HG03064 (cell line): ENCODE measurements at regions not wholly inside any gene's neighbourhood (a gene's known extent, or its start where the extent isn't known, plus 50 kb on each side); places are given as distances from the start of the nearest gene placed in this dataset.
"Not testable (repeated sequence)": the region's sequence is repeated elsewhere in the genome, so short reads cannot be mapped to it uniquely, and the experiment has no call there.

ENCODE experiments used
- ATAC-seq: cut with Tn5 transposase; IDR thresholded peaks from one replicate; pipeline ENCODE4 v1.9.1; 2021; ENCODE audit warnings: low read depth; ENCODE audit not compliant: unreplicated experiment

DNA sequence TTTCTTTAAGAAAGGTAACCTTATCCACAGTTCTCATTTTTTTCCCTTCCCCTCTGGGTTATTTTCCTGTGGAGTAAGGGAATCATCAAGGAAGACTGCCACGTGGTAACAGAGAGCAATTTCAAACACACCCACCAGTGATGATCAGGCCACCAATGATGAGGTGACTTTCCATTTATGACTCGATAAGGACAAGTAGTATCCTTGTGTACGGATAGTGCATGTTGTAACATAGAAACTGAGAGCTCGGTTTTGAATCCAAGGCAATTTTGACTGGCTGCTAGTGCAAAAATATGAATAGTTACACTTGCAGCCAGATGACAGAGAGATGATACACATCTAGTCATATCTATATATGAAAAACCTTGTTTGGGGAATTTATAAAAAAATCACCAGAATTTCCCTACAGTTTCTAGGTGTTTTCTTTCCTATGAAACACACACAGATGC lies 143.6 kb upstream of the TCF4 start:
- no peak for ATAC-seq

DNA sequence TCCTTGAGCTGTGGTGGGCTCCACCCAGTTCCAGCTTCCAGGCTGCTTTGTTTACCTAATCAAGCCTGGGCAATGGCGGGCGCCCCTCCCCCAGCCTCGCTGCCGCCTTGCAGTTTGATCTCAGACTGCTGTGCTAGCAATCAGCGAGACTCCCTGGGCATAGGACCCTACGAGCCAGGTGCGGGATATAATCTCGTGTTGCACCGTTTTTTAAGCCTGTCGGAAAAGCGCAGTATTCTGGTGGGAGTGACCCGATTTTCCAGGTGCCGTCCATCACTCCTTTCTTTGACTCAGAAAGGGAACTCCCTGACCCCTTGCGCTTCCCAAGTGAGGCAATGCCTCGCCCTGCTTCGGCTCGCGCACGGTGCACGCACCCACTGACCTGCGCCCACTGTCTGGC lies 133.0 kb upstream of the TCF4 start:
- not testable (repeated sequence) for ATAC-seq

DNA sequence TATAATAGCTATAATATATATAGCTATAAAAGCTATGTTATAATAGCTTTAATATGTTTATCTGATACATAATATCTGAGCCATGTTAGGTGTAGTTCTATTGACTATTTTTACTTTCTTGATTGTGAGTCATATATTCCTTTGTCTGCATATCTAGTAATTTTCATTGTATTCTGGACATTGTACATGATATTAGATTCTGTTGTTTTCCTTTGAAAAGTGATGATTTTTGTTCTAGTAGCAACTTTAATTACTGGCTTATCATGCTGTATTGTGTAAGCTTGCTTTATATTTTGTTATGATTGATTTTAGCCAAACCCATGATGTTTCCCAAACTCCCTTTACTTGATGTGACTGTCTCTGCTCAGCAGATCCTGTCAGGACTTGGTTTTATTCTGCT lies 125.7 kb upstream of the TCF4 start:
- ATAC-seq, result no peak

DNA sequence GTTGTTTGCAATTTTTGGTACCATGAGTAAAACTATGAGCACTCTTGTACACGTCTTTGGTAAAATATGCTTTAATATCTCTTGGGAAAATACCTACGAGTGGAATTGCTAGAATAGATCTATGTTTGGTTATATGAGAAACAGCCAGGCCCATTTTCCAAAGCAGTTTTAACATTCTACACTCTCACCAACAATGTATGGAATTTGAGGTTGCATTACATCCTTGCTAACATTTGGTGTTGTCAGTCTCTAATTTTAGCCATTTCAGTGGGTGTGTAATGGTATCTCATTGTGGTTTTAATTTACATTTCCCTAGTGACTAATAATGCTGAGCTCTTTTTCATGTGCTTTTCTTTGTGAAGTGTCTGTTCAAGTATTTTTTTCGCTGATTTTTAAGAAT lies 118.9 kb upstream of the TCF4 start:
- no peak for ATAC-seq

DNA sequence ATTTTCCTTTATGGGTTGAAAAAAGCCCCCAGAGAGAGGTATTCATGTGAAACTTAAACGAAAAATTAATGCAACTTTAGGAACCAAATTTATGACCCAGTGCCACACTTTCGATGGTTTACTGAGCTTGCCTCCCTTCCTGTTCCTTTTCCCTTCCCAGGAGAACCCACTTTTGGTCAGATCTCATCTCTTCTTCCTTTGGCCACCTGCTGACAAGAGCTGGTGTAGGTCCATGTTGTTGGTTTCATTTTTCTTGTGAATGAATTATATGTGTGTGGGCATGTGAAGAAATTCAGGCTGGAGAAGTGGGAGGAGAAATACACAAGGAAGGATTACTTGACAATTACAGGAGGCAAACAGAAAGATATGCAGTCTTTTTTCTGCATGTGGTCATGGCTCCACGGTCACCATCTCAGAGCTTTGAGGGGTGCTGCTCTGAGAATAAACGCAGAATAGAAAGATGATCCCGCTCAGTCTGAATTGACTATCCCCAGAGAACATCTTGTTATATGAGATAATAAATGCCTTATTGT lies 111.3 kb upstream of the TCF4 start:
- no peak for ATAC-seq

DNA sequence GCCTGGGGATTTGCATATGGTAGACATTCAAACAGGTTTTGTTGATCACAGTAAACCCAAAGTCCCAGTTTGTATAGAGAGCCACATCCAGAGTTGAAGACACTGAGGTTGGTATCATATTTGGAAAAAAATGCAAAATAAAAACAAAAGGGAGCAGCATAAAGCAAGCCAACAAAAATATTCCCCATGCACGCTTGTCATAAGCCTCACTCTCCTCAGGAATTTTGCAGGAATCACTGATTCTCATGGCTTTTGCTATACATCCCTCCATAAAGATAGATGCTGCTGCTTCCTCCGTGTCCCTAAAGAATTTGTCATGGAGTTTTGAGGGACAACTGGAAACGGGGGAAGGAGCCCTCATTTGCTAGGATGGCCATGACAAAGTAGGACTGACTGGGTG lies 108.8 kb upstream of the TCF4 start:
- no peak for ATAC-seq

DNA sequence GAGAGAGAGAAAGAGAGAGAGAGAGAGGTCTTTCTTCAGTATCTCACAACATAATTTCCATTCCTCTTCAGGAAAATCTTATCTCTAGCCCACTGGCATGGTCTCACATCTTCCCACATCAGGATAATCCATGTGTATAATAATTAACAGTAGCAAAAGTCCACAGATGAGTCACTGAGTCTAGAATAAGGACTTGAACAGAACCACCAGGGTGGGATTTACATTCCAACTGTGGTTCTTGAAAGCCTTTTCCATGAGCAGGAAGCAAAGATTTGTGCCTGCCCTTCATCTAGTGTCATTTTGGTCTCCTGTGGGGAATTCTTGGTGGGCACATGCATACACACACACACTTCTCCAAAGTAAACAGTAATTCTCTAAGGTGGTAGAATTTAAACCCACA lies 107.1 kb upstream of the TCF4 start:
- no peak for ATAC-seq

DNA sequence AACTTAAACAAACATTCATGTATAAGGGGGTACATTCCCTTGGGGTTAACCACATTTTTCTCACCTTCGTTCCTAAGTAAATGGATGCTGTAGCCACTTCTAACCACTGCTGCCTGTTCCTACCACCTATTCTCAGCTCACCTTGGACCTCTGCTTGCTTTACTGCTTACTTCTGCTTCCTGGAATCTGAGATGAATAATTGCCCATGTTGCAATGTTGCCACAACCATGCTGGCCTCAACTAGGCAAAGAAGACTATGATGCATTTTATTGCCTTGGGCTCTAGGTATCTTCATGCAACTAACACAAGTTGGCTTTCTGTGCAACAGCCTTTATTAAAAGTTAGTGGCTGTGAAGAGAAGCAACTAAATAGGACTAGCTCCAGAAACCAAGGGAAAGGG lies 106.3 kb upstream of the TCF4 start:
- no peak for ATAC-seq

DNA sequence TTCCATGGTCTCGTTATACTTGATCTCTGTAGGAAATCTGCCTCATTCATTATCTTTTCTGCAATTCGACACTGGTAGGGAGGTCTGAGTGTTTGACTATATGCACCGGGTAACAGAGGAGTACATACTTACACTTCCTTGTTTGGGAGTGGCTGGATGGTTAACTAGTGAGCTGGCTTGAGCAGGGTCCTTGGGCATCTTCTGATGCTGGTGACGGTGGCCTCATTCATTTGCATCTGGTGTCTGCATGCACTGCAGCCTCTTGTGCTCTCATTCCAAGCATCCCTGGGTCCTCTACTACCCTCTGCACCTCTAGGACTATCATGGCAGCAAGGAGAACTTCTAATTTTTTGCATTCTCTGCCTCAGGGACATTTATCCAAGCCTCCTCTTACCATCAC lies 100.0 kb upstream of the TCF4 start:
- no peak for ATAC-seq

DNA sequence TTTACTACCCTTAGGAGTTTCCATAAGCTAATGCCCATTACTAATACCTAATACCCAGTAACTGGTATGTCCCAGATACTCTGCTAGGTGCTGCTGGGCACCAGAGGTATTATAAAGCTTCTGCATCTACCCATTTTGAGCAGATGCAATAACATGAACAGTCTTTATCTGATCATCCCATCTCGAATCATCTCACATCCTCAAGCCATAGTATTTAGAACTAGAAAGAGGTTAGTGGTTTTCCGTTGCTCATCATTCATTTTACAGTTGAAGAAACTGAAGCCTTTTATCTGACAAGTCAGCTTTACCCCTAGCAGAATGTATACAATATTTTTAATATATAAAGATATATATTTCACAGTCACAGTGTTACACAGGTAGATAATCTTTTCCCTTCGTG lies 99.1 kb upstream of the TCF4 start:
- ATAC-seq, result no peak

DNA sequence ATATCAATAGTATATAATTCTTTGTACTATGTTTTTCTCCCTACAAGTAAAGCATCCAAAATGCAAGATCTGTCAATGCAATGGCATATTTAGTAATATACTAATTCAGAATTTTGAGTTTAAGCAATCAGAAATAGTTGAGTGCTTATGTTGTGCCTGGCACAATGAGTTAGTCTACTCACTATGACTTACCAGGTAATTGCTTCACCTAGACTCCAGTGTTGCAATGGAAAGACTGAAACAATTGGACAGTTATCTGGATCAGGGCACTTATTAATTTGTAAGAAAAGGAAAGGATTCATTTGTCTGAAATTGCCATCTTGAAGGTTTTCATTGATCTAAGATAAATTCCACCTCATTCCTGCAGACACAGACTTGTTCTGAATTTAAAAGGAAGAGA lies 97.6 kb upstream of the TCF4 start:
- no peak for ATAC-seq

DNA sequence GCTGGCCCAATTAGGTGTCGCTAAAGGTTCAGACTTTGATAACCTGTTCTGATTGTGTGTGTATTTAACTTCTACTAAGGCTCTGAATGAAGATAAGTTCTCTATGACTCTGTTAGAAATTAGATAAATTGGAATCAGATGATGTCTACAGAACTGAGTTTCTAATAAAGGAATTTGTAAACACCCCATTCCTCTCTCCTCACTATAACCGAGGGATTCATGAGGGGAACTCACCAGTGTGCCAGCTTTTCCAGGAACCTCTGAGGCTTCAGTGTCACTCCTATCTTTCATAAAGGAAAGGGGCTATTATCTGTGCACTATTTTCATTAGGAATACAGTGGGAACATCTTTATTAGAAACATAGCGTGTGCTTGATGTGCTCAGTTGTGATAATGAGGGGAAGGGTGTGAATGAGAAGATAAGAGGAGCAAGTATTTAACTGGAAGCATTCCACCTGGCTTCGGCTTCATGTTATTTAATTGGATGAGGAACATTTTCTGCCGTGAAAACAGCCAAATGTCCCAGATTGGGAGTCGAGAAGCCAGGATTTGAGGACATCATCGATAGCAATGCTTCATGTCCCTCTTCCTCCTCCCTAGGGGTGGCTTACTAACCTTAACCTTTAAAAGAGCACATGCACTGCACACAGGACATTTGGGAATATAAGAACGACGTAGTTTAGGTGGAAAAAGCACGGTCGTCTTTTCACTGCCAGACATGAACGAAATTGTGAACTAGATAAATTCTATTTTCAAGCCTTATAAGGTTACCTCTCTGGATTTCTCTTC lies 84.8 kb upstream of the TCF4 start:
- no peak for ATAC-seq

DNA sequence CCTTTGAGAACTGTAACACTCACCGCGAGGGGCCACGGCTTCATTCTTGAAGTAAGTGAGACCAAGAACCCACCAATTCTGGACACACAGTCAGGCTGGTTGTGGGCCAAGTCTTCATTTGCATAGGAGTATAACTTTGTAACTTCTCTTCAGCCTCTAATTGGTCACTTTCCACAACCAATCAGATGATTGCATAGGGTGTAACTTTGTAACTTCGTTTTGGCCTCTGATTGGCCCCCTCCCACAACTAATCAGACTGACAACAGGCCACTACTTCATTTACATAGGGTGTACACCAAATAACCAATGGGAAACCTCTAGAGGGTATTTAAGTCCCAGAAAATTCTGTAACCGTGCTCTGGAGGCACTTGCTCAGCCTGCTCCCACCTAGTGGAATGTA lies 77.5 kb upstream of the TCF4 start:
- no peak for ATAC-seq

DNA sequence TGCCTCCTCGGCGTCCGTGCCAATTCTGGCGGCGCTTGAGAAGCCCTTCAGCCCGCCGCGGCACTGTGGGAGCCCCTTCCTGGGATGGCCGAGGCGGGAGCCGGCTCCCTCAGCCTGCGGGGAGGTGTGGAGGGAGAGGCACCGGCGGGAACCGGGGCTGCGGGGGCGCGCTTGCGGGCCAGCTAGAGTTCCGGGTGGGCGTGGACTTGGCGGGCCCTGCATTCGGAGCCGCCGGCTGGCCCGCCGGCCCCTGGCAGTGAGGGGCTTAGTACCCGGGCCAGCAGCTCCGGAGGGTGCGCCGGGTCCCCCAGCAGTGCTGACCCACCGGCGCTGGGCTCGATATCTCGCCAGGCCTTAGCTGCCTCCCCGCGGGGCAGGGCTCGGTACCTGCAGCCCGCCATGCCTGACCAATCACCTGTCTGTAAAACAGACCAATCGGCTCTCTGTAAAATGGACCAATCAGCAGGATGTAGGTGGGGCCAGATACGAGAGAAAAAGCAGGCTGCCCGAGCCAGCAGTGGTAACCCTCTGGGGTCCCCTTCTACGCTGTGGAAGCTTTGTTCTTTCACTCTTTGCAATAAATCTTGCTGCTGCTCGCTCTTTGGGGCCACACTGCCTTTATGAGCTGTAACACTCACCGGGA lies 76.9 kb upstream of the TCF4 start:
- ATAC-seq, result not testable (repeated sequence)

DNA sequence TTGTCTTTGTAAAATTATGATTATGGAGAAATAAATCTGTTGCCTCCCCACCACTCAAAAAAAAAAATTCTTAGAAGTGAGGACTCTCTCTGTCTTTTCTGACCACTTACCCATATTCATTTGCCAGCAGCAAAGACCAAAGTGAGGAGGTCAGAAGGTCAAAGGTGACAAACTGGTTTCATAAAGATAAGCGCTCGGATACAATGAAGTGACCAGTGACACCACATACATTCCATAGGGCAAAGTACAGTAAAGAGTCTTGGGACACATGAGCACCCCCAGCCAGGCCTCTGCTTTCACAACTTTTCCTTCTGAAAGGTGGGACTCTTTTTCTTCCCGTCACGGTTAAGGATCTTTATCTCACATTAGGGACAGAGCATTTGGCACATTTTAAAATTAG lies 75.9 kb upstream of the TCF4 start:
- ATAC-seq, result no peak

DNA sequence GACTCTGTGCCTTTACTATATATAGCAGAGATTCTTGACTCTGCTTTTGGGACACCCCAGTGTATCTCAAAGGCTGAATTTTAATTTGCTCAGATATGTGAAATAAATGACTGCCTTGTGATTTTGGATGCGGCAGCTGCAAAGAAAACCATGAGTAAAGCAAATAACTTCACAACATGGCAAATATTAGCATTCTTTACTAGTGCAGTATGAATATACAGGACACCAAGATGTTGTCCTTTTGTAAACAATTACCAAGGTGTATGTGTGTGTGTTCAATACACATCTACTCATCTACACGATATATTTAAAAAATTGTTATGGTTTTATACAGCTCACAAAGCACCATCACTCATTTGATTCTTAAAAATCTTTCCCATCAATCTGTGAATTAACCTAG lies 70.6 kb upstream of the TCF4 start:
- ATAC-seq, result no peak

DNA sequence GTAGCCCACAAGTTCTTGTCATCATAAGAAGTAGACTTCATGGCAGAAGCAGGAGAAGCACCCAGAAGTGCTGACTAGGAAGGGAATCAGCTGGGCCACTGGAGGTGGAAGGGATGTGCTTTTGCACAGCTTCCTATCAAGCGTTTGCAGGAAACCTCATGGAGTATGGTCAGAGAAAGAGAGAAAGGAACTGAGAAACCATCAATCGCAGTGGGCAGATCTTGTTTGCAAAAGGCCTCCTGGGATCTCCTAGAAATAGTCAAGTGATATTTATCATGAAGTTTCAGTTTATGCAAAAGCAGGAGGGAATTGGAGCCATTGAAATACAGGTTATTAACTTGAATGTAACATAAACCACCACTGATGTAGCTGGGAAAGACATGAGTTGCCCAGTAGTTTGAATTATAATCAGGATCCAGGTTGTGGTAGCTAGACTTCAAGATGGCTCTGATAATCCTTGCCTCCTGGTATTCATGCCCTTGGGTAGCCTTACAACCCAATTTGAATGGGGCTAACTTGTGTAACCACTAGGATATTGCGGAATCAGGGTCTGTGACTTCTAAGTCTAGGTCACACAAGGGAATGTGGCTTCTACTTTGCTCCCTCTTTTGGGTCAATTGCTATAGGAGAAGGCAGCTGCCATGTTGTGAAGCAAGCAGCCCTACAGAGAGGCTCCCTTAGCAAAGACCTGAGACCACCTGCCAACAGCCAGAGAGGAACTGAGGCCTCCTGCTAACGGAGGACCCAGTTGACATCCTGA lies 69.8 kb upstream of the TCF4 start:
- no peak for ATAC-seq

DNA sequence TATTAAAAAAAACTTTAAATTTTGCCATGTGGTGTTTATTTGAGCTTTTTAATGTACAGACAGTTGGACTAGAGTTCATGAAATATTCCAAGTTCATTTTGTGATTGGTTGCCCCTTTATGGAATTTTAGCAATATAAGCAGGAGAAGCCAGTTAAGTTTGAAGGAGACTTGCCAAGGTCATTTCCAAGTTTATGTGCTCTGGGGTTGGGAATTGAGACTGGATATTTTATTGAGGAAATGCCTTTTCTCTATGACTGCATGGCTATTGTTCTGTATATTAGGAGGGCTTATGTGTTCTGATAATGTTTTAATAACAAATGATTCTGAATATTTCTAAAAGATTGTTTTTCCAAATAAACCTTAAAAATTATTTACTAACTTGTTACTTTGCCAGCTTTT lies 67.0 kb upstream of the TCF4 start:
- no peak for ATAC-seq

DNA sequence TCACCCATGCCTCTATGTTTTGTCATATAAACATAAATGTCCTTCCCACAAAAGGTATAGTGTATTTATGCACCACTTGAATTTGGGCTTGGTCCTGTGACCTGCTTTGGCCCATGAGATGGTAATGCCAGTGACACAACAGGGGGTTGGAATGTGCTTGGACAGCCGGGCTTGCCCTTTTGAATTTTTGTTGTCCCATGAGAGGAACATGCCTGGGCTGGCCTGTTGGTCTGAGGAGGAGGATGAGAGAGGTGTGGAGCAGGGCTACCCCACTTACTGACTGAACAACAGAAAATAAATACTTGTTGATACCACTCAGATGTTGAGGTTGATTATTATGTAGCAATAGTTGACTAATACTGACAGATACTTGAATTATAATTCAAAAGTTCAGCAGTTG lies 63.2 kb upstream of the TCF4 start:
- ATAC-seq, result no peak

DNA sequence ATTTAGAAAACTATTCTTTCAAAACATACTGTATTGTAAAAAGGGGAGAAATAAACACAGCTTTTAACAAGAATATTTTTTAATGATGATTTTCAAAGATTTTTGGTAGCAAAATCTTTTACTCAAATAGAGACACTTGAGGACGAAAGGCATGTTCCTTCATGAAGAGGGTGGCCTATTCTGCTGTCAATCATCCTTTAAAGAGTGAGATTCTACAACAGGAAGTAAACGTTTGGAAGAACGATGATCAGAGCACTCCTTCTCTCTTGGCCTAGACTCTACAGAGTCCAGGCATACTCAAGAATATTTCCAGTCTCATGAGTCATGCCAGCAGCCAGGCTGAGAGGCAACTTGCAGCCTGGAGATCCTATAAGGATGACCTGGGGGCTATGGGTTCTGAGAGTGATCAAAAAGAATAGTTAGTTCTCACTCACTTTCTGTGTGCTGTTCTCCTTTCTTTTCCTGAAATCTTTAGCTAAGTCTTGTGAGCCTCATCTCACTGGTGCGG lies 62.4 kb upstream of the TCF4 start:
- no peak for ATAC-seq

DNA sequence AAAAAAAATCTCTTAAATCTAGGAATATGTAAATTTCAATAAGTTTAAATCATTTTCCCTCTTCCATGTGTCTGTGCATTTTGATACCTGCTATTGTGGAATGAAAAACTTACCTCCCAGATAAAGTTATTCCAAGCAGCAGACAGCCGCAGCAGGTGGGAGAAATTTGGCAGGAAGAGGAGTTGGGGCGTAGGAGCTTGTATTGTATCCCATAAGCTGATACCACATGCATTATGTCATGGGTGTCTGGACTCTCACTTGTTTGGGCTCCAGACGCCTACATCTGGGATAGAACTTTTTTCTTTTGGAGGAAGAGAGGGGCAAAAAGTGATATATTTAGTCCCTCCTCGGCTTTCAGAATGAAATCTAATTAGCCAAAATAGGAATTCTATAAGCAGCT lies 59.3 kb upstream of the TCF4 start:
- ATAC-seq, result no peak
